Mesothelial cell of epicardium (in vitro differentiated cells): ENCODE measurements at regions not wholly inside any gene's neighbourhood (a gene's known extent, or its start where the extent isn't known, plus 50 kb on each side); places are given as distances from the start of the nearest gene placed in this dataset.

Experiments
- DNase-seq, 2 experiments: peaks; one replicate each; pipeline ENCODE4 v3.0.0; 2021; ENCODE audit warnings: low spot score in 2 of 2; ENCODE audit not compliant: unreplicated experiment in 2 of 2
- H3K27ac Mint-ChIP-seq: 2 replicates; pipeline ENCODE4 v1.8.0; 2021; ENCODE audit warnings: mixed read lengths
- H3K27me3 Mint-ChIP-seq: 2 replicates; pipeline ENCODE4 v1.8.0; 2021; ENCODE audit warnings: low read depth, mixed read lengths
- H3K36me3 Mint-ChIP-seq: 2 replicates; pipeline ENCODE4 v1.8.0; 2021; ENCODE audit warnings: mixed read lengths
- H3K4me1 Mint-ChIP-seq: 2 replicates; pipeline ENCODE4 v1.8.0; 2021; ENCODE audit warnings: mixed read lengths
- H3K4me3 Mint-ChIP-seq: 2 replicates; pipeline ENCODE4 v1.8.0; 2021; ENCODE audit warnings: mild to moderate bottlenecking, moderate library complexity, mixed read lengths
- H3K9me3 Mint-ChIP-seq: 2 replicates; pipeline ENCODE4 v1.8.0; 2021; ENCODE audit warnings: mixed read lengths
- TF ChIP-seq, protein P1 (sequence below): fragments of 200-600 bp; sonication (generic); IDR thresholded peaks from one replicate; pipeline ENCODE4 v1.5.0; 2021; ENCODE audit warnings: antibody characterized with exemption; ENCODE audit not compliant: unreplicated experiment

DNA sequence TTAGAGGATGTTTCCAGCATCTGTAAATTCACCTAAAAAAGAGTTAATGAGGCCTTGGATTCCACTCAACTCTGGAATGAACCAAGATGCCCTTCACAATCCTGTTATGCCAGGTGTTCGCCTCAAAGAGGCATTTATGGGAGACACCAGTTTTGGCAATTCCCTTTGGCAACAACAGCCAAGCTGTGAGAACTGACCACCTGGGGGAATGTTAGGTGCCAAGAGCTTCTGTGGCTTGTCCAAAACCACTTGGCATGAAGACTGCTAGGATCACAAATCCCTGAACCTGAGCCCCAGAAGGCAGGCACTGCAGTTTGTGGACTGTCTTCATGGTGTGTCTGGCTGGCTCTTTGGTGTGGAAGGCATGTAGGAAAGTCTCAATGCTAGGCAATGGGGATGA, 164.4 kb upstream of the BDNF start:
- TF ChIP-seq, protein P1, sequence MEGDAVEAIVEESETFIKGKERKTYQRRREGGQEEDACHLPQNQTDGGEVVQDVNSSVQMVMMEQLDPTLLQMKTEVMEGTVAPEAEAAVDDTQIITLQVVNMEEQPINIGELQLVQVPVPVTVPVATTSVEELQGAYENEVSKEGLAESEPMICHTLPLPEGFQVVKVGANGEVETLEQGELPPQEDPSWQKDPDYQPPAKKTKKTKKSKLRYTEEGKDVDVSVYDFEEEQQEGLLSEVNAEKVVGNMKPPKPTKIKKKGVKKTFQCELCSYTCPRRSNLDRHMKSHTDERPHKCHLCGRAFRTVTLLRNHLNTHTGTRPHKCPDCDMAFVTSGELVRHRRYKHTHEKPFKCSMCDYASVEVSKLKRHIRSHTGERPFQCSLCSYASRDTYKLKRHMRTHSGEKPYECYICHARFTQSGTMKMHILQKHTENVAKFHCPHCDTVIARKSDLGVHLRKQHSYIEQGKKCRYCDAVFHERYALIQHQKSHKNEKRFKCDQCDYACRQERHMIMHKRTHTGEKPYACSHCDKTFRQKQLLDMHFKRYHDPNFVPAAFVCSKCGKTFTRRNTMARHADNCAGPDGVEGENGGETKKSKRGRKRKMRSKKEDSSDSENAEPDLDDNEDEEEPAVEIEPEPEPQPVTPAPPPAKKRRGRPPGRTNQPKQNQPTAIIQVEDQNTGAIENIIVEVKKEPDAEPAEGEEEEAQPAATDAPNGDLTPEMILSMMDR, result no peak
- no peak overlapping the region for H3K4me3 Mint-ChIP-seq
- DNase-seq, result no peak
- H3K4me1 Mint-ChIP-seq, result no peaks in the 10 kb centered on the region
- H3K36me3 Mint-ChIP-seq, result no peaks in the 10 kb centered on the region
- H3K27ac Mint-ChIP-seq, result no peak overlapping the region
- H3K9me3 Mint-ChIP-seq, result no peaks in the 10 kb centered on the region
- peaks cover 4% of the 10 kb centered on the region for H3K27me3 Mint-ChIP-seq

DNA sequence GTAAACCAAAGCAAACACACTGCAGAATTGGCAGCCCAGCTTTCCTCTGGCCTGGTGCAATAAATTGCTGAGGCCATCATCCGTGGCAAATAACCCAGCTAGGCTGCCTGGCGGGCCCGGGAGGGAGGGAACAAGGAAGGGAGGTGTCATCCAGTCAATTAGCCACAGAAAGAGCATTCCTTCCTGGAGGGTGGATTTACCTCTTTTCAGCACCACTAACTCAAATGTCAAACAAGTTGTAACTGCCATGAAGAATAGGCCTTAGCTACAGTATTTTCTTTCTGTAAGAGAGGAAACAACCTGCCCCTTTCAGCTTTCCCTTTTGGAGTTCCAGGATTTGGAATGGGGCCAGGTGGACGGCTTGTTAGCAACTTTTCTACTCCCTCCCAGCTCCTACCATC, 163.8 kb upstream of the BDNF start:
- DNase-seq, result no peak
- Mint-ChIP-seq H3K9me3 (no peaks in the 10 kb centered on the region), H3K4me3 (no peak overlapping the region), H3K4me1 (no peaks in the 10 kb centered on the region), H3K36me3 (no peaks in the 10 kb centered on the region), H3K27ac (no peak overlapping the region), H3K27me3 (peaks cover 4% of the 10 kb centered on the region)
- TF ChIP-seq, protein P1, result no peak

DNA sequence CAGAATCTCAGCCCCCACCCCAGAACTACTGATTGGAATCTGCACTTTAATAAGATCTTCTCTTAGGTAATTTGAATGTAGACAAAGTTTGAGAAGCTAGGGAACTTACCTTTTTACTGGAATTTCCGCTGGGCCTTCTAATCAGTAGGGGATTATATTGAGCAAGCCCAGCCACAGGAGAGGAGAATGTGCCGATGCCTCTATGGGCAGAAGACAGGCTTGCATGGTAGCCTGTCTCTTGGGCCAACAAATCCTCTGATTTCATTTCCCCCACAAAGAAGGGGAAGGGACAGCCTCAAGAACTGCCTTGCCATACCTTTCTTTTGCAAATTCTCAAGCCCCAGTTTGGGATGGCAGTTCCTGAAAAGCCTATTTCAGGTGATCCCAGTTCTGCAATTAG, 163.4 kb upstream of the BDNF start:
- no peaks in the 10 kb centered on the region for H3K9me3 Mint-ChIP-seq
- TF ChIP-seq, protein P1, result no peak
- no peaks in the 10 kb centered on the region for H3K36me3 Mint-ChIP-seq
- H3K27ac Mint-ChIP-seq, result no peak overlapping the region
- peaks cover 4% of the 10 kb centered on the region for H3K27me3 Mint-ChIP-seq
- no peaks in the 10 kb centered on the region for H3K4me1 Mint-ChIP-seq
- H3K4me3 Mint-ChIP-seq, result no peak overlapping the region
- DNase-seq, result no peak

DNA sequence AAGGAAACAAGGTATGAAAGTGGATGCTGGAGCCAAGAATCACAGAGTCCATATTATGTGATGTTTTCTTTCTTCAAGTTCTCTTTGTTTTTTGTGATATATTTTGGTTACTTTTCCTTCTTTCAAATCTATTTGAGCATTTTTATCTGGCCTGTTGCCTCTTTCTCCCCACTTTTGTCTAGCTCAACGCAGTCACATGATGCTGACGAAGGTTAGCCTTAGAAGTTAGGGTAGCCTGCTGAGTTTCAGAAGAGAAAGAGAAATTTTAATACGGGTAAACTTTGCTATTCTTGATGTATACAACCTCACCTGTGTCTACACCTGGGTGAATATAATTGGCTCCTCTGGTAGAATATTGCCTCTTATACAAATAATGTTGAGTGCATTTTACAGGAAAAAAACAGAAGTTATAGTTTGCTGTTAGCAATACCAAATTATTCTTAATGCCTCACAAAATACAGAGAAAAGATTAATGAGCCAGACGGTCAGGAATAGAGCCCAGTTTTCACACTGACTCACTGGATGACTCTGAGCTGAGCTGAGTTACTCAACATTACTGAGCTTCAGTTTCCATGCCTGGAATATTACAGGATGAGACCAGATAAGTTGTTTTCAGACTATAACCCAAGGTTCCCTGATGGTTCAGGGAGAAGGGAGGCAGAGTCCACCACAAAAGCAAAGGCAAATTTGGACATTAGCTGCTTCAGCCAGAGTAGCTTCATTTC, 161.6 kb upstream of the BDNF start:
- no peak overlapping the region for H3K27ac Mint-ChIP-seq
- no peak for DNase-seq
- H3K27me3 Mint-ChIP-seq, result peaks cover 4% of the 10 kb centered on the region
- no peak overlapping the region for H3K4me3 Mint-ChIP-seq
- no peaks in the 10 kb centered on the region for H3K9me3 Mint-ChIP-seq
- H3K4me1 Mint-ChIP-seq, result no peaks in the 10 kb centered on the region
- TF ChIP-seq, protein P1, result no peak
- H3K36me3 Mint-ChIP-seq, result no peaks in the 10 kb centered on the region

DNA sequence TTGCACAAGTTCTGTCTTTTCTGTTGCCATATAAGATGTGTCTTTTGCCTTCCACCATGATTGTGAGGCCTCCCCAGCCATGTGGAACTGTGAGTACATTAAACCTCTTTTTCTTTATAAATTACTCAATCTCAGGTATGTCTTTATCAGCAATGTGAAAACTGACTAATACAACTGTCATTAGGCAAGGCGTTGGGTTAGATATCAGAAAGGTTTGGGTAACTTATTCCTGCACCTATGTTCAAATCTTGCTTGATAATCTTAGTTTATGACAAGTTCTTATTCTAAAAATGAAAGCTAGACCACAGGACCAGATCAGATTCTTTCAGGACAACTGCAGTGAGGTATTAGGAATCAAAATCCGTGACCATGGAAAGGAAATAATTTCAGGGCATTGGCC, 160.6 kb upstream of the BDNF start:
- H3K4me3 Mint-ChIP-seq, result no peak overlapping the region
- TF ChIP-seq, protein P1, result no peak
- DNase-seq, result no peak
- no peaks in the 10 kb centered on the region for H3K36me3 Mint-ChIP-seq
- H3K27me3 Mint-ChIP-seq, result peaks cover 2% of the 10 kb centered on the region
- no peaks in the 10 kb centered on the region for H3K4me1 Mint-ChIP-seq
- H3K9me3 Mint-ChIP-seq, result no peaks in the 10 kb centered on the region
- no peak overlapping the region for H3K27ac Mint-ChIP-seq
